SK-N-SH treated with all-trans-retinoic acid at 6 μM for 48 hours (cell line): ENCODE measurements at regions not wholly inside any gene's neighbourhood (a gene's known extent, or its start where the extent isn't known, plus 50 kb on each side); places are given as distances from the start of the nearest gene placed in this dataset.

ENCODE experiments used
- ATAC-seq: fragments of 200-7000 bp; cut with Tn5 transposase; 3 replicates; pipeline ENCODE4 v1.9.1; 2020; ENCODE audit warnings: mild to moderate bottlenecking, moderate library complexity
- ARNTL ChIP-seq: fragments of 450-650 bp; formaldehyde crosslinking; IDR thresholded peaks from 2 replicates; pipeline ENCODE4 v1.5.0; 2020; ENCODE audit warnings: low read depth, mild to moderate bottlenecking, moderate library complexity, borderline replicate concordance
- BACH2 ChIP-seq: fragments of 250-450 bp; sonication (Bioruptor Pico); IDR thresholded peaks from 2 replicates; pipeline ENCODE4 v1.9.0; 2021; ENCODE audit warnings: mild to moderate bottlenecking, borderline replicate concordance
- CREB5 ChIP-seq: fragments of 250-450 bp; sonication (Bioruptor Pico); IDR thresholded peaks from 2 replicates; pipeline ENCODE4 v1.5.1; 2020; ENCODE audit warnings: low read depth, mild to moderate bottlenecking, moderate library complexity
- CSDC2 ChIP-seq: fragments of 250-450 bp; sonication (Bioruptor Pico); IDR thresholded peaks from 2 replicates; pipeline ENCODE4 v1.5.0; 2020; ENCODE audit warnings: mild to moderate bottlenecking, moderate library complexity
- CSRNP3 ChIP-seq: fragments of 250-450 bp; sonication (Bioruptor Pico); IDR thresholded peaks from 2 replicates; pipeline ENCODE4 v1.5.1; 2021; ENCODE audit warnings: mild to moderate bottlenecking, moderate library complexity
- ESRRG ChIP-seq: fragments of 250-450 bp; sonication (Bioruptor Pico); IDR thresholded peaks from 2 replicates; pipeline ENCODE4 v1.6.1; 2021; ENCODE audit warnings: mild to moderate bottlenecking
- GLIS3 ChIP-seq: fragments of 250-450 bp; sonication (Bioruptor Pico); IDR thresholded peaks from 2 replicates; pipeline ENCODE4 v1.5.0; 2020; ENCODE audit warnings: mild to moderate bottlenecking, moderate library complexity
- OSR1 ChIP-seq: fragments of 250-450 bp; sonication (Bioruptor Pico); IDR thresholded peaks from 2 replicates; pipeline ENCODE4 v1.8.0; 2022; ENCODE audit warnings: moderate library complexity, mild to moderate bottlenecking, inconsistent platforms
- PATZ1 ChIP-seq: fragments of 250-450 bp; sonication (Bioruptor Pico); IDR thresholded peaks from 2 replicates; pipeline ENCODE4 v1.8.0; 2020; ENCODE audit warnings: mild to moderate bottlenecking, moderate library complexity, borderline replicate concordance
- POU6F1 ChIP-seq: fragments of 250-450 bp; sonication (Bioruptor Pico); IDR thresholded peaks from 2 replicates; pipeline ENCODE4 v1.8.0; 2021; ENCODE audit warnings: low read depth, mild to moderate bottlenecking, moderate library complexity, borderline replicate concordance
- PPARA ChIP-seq: fragments of 250-450 bp; sonication (Bioruptor Pico); IDR thresholded peaks from 2 replicates; pipeline ENCODE4 v1.5.0; 2020; ENCODE audit warnings: mild to moderate bottlenecking, borderline replicate concordance
- RARB ChIP-seq: fragments of 250-450 bp; sonication (Bioruptor Pico); IDR thresholded peaks from 2 replicates; pipeline ENCODE4 v1.8.0; 2021; ENCODE audit warnings: mild to moderate bottlenecking, moderate library complexity
- SNAI2 ChIP-seq: fragments of 250-450 bp; sonication (Bioruptor Pico); IDR thresholded peaks from 2 replicates; pipeline ENCODE4 v1.5.0; 2020; ENCODE audit warnings: mild to moderate bottlenecking, moderate library complexity
- TCF4 ChIP-seq: fragments of 250-450 bp; sonication (Bioruptor Pico); IDR thresholded peaks from 2 replicates; pipeline ENCODE4 v1.8.0; 2021; ENCODE audit warnings: mild to moderate bottlenecking, moderate library complexity, borderline replicate concordance
- TOX ChIP-seq: fragments of 250-450 bp; sonication (Bioruptor Pico); IDR thresholded peaks from 2 replicates; pipeline ENCODE4 v1.8.0; 2021; ENCODE audit warnings: mild to moderate bottlenecking, moderate library complexity, borderline replicate concordance
- TSHZ2 ChIP-seq: fragments of 250-450 bp; sonication (Bioruptor Pico); IDR thresholded peaks from 2 replicates; pipeline ENCODE4 v1.5.0; 2020; ENCODE audit warnings: mild to moderate bottlenecking, moderate library complexity
- ZC3H10 ChIP-seq: fragments of 250-450 bp; sonication (Bioruptor Pico); IDR thresholded peaks from 2 replicates; pipeline ENCODE4 v1.5.1; 2021; ENCODE audit warnings: mild to moderate bottlenecking, moderate library complexity
- ZFP3 ChIP-seq: fragments of 250-450 bp; sonication (Bioruptor Pico); IDR thresholded peaks from 2 replicates; pipeline ENCODE4 v1.5.0; 2020; ENCODE audit warnings: mild to moderate bottlenecking, moderate library complexity
- ZFP30 ChIP-seq: fragments of 450-650 bp; formaldehyde crosslinking; IDR thresholded peaks from 2 replicates; pipeline ENCODE4 v1.5.0; 2022; ENCODE audit warnings: mild to moderate bottlenecking, moderate library complexity
- ZNF70 ChIP-seq: fragments of 450-650 bp; formaldehyde crosslinking; IDR thresholded peaks from 2 replicates; pipeline ENCODE4 v1.5.0; 2020; ENCODE audit warnings: mild to moderate bottlenecking, moderate library complexity
- ZNF8 ChIP-seq: fragments of 450-650 bp; formaldehyde crosslinking; IDR thresholded peaks from 2 replicates; pipeline ENCODE4 v1.5.0; 2020; ENCODE audit warnings: mild to moderate bottlenecking, moderate library complexity

- TF ChIP-seq ARNTL (CRISPR knock-in tag), result no peak
- TF ChIP-seq RARB (CRISPR knock-in tag), result no peak
- ATAC-seq, result no peak
These were observed 317.8 kb downstream of the MBD2 start for GRCh38 chr18:53906681-53907080.

GRCh38 chr18:53894675-53895442 is 329.6 kb downstream of the MBD2 start:
- TF ChIP-seq BACH2 (CRISPR knock-in tag) (no peak), ZNF8 (CRISPR knock-in tag) (no peak), ZFP30 (no peak), ZFP3 (no peak), PPARA (CRISPR knock-in tag) (no peak), CSDC2 (no peak), TOX (CRISPR knock-in tag) (no peak), GLIS3 (CRISPR knock-in tag) (no peak), CSRNP3 (no peak), PATZ1 (no peak), CREB5 (no peak), OSR1 (CRISPR knock-in tag) (no peak), ESRRG (CRISPR knock-in tag) (no peak), ZC3H10 (CRISPR knock-in tag) (no peak), TCF4 (CRISPR knock-in tag) (no peak)
- no peak for ATAC-seq

GRCh38 chr18:53887447-53887846 is 337.0 kb downstream of the MBD2 start:
- no peak for ATAC-seq
- TF ChIP-seq ZFP30, result no peak
- TF ChIP-seq TOX (CRISPR knock-in tag), result no peak
- no peak for TF ChIP-seq OSR1 (CRISPR knock-in tag)
- TF ChIP-seq SNAI2 (CRISPR knock-in tag), result no peak
- TF ChIP-seq ZFP3, result no peak
- TF ChIP-seq PATZ1, result no peak

GRCh38 chr18:53886058-53886457 is 338.4 kb downstream of the MBD2 start:
- no peak for ATAC-seq
- TF ChIP-seq ZC3H10 (CRISPR knock-in tag) (no peak), CSDC2 (no peak), PATZ1 (no peak), ZNF70 (CRISPR knock-in tag) (no peak), POU6F1 (CRISPR knock-in tag) (no peak), TSHZ2 (CRISPR knock-in tag) (no peak), ARNTL (CRISPR knock-in tag) (no peak), GLIS3 (CRISPR knock-in tag) (no peak), CREB5 (no peak), OSR1 (CRISPR knock-in tag) (no peak)
